Adrenal gland (tissue), 9 donors: ENCODE measurements at regions not wholly inside any gene's neighbourhood (a gene's known extent, or its start where the extent isn't known, plus 50 kb on each side); places are given as distances from the start of the nearest gene placed in this dataset.

ENCODE experiments used
- DNase-seq, 7 donors: peaks; one replicate each; pipeline ENCODE4 v3.0.0-alpha.2; 2019 to 2020
- H3K27ac ChIP-seq, 5 donors: fragments of 200-600 bp; sonication (generic) in 4 of 5; 1 replicate in 3 of 5; 2 replicates in 2 of 5; pipeline versions ENCODE4 v1.5.1 to v1.8.0; 2016 to 2020; ENCODE audit warnings: mild to moderate bottlenecking in 1 of 5
- H3K27me3 ChIP-seq: fragments of 200-600 bp; 2 replicates; pipeline ENCODE4 v1.8.0; 2021
- H3K36me3 ChIP-seq, 2 donors: fragments of 200-600 bp; replicated peaks in 1 of 2; 1 replicate in 1 of 2; 2 replicates in 1 of 2; pipeline versions ENCODE4 v1.5.1 to v1.8.0; 2018 to 2022
- H3K4me1 ChIP-seq, 2 donors: fragments of 200-600 bp; replicated peaks in 1 of 2; 1 replicate in 1 of 2; 2 replicates in 1 of 2; pipeline versions ENCODE4 v1.5.1 to v1.8.0; 2018 to 2021
- H3K4me3 ChIP-seq, 4 donors: fragments of 200-600 bp; sonication (generic) in 3 of 4; one replicate each; pipeline ENCODE4 v1.5.1; 2016 to 2018
- H3K9me3 ChIP-seq, 3 donors: fragments of 200-600 bp; sonication (generic) in 1 of 3; replicated peaks in 1 of 3; 1 replicate in 2 of 3; 2 replicates in 1 of 3; pipeline versions ENCODE4 v1.5.1 to v1.8.0; 2016 to 2021
- POLR2A ChIP-seq, 2 donors: fragments of 450-650 bp; IDR thresholded peaks; one replicate each; pipeline ENCODE4 v1.6.1; 2017; ENCODE audit warnings: antibody characterized with exemption in 2 of 2, mild to moderate bottlenecking in 2 of 2, moderate library complexity in 1 of 2
- WGBS, 4 donors: extraction: QIAGEN DNeasy Blood & Tissue Kit in 2 of 4; methylation state at CpG; one replicate each; pipeline versions ENCODE4 v1.1.5 to v1.1.7; 2013 to 2017; 5-methylcytosine and 5-hydroxymethylcytosine counted together
- intact Hi-C, 2 donors: fragments of 100-400 bp; cut with DNase I; formaldehyde crosslinking; loops; one replicate each; pipeline versions ENCODE4 v1.14.1 to v1.15.0; 2022 to 2023
- TF ChIP-seq, protein P1 (sequence below), 6 experiments: fragments of 450-650 bp in 4 of 6; fragments of 200-600 bp in 2 of 6; sonication (generic) in 1 of 6; IDR thresholded peaks; 1 replicate in 5 of 6; 2 replicates in 1 of 6; pipeline versions ENCODE4 v1.5.1 to v1.8.0; 2016 to 2021; ENCODE audit warnings: antibody characterized with exemption in 6 of 6, mild to moderate bottlenecking in 2 of 6, moderate library complexity in 1 of 6
- donor health status: healthy with polysubstance abuse.
- donor health status: Bipolar disorder and iron deficiency.
- donor health status: DM: yes; HTN: yes; CAD: no.
- donor health status: DM: no; HTN: no; CAD: no.
- donor health status: DM: no; HTN: no; CAD: no.

DNA sequence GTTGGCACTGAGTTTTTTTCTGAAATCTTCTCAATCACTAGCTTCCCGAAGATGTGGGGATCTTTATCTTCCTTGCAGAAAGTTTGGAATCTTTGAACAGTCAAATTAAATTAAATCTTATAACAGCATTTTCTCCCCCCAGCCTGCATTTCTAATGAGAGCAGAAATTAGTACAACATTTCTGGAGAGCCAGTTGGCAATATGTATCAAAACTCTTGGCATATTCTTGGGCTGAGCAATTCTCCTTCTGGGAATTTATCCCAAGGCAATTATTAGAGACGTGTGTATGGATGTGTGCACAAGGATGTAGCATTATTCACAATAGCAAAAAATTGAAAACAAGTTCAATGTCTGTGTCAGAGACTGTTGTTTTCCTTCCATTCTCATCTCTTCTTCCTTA, 159.5 kb downstream of the OLFM4 start:
- Histone ChIP-seq H3K27me3 (no peaks in the 10 kb centered on the region), H3K36me3 (no peaks in the 10 kb centered on the region), H3K27ac (no peak overlapping the region), H3K4me3 (no peak overlapping the region), H3K9me3 (peaks cover 0 to 7% (median 0%) of the 10 kb centered on the region in 3 donors), H3K4me1 (no peaks in the 10 kb centered on the region)
- TF ChIP-seq, protein P1, sequence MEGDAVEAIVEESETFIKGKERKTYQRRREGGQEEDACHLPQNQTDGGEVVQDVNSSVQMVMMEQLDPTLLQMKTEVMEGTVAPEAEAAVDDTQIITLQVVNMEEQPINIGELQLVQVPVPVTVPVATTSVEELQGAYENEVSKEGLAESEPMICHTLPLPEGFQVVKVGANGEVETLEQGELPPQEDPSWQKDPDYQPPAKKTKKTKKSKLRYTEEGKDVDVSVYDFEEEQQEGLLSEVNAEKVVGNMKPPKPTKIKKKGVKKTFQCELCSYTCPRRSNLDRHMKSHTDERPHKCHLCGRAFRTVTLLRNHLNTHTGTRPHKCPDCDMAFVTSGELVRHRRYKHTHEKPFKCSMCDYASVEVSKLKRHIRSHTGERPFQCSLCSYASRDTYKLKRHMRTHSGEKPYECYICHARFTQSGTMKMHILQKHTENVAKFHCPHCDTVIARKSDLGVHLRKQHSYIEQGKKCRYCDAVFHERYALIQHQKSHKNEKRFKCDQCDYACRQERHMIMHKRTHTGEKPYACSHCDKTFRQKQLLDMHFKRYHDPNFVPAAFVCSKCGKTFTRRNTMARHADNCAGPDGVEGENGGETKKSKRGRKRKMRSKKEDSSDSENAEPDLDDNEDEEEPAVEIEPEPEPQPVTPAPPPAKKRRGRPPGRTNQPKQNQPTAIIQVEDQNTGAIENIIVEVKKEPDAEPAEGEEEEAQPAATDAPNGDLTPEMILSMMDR (IDR thresholded peaks at IDR 0.05): no peak
- no peak for TF ChIP-seq POLR2A (IDR thresholded peaks at IDR 0.05)
- 46 to 58% (median 54%) methylated on average over 2 of the region's 2 CpGs for WGBS, 4 donors
- DNase-seq: no peak
- intact Hi-C loops: no loop called here

DNA sequence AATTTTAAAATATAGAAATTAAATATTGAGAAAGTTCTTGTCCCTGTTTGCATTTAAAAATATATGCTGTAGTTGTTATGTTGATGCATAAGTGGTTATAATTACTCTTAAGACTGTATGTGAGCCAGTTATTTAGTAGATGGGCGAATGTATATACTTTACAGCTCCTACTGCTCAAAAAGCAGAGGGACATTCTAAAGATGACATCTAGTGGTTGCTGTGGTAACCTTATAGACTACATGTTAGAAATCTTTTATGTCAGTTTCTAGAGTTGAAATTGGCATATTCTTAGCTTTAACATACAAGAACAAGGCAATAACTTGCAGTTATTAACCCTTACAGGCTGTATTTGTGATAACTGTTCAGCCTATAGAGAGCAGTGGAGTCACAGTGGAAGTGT, 160.5 kb downstream of the OLFM4 start:
- TF ChIP-seq POLR2A (IDR thresholded peaks at IDR 0.05): no peak
- TF ChIP-seq, protein P1 (IDR thresholded peaks at IDR 0.05): no peak
- WGBS, 4 donors: 48 to 56% (median 50%) methylated on average over 1 of the region's 1 CpG
- H3K9me3 ChIP-seq: peaks cover 0 to 7% (median 0%) of the 10 kb centered on the region in 3 donors
- H3K27me3 ChIP-seq: no peaks in the 10 kb centered on the region
- H3K4me3 ChIP-seq: no peak overlapping the region
- H3K27ac ChIP-seq: no peak overlapping the region
- intact Hi-C loops: no loop called here
- H3K4me1 ChIP-seq: no peaks in the 10 kb centered on the region
- H3K36me3 ChIP-seq: no peaks in the 10 kb centered on the region
- DNase-seq: no peak

DNA sequence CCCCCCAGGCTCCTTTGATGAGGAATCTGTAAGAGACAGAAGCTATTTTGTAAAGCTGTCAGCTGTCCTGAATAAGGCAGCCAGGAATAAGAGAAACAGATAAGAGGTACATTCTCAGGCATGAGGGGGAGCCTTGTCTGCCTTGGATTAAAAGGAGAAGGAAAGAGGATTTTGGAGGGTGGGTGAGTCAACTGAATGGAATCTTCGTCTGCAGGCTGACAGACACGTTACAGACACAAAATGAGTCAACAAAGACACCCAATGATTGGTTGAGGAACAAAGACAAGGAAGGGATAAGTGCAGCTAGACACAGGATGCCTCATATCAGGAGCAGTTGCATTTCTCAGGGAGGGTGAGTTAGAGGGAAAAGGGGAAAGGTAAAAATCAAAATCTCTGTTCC, 162.5 kb downstream of the OLFM4 start:
- TF ChIP-seq, protein P1 (IDR thresholded peaks at IDR 0.05): no peak
- TF ChIP-seq POLR2A (IDR thresholded peaks at IDR 0.05): no peak
- 4 to 19% (median 8%) methylated on average over 2 of the region's 2 CpGs for WGBS, 4 donors
- intact Hi-C loops: no loop called here
- Histone ChIP-seq H3K4me1 (no peaks in the 10 kb centered on the region), H3K27ac (no peak overlapping the region), H3K9me3 (peaks cover 0 to 4% (median 0%) of the 10 kb centered on the region in 3 donors), H3K36me3 (no peaks in the 10 kb centered on the region), H3K4me3 (no peak overlapping the region), H3K27me3 (no peaks in the 10 kb centered on the region)
- no peak for DNase-seq

DNA sequence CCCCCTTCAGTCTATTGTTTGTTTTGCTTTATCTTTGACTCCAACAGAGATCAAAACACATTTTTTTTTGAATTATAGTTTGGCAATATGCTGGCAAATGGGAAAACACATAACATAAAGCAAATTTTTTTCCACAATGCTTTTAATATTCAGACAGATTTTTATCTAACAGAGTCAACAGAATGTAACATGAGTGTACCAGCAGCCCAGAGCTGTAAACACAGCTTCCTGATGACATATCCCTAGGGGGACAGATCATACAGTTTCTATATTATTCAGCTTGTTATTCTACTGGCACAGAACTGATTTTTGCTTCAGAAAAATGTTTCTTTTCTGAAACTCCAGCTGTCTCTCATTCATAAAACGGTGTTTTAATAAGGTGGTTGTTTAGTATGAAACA, 168.8 kb downstream of the OLFM4 start:
- DNase-seq: no peak
- Histone ChIP-seq H3K27ac (no peak overlapping the region), H3K4me3 (no peak overlapping the region), H3K9me3 (no peaks in the 10 kb centered on the region), H3K27me3 (peaks cover 22% of the 10 kb centered on the region), H3K4me1 (no peaks in the 10 kb centered on the region), H3K36me3 (no peaks in the 10 kb centered on the region)
- TF ChIP-seq POLR2A (IDR thresholded peaks at IDR 0.05): no peak
- TF ChIP-seq, protein P1 (IDR thresholded peaks at IDR 0.05): no peak
- intact Hi-C loops: no loop called here
- WGBS, 4 donors: 49 to 66% (median 58%) methylated on average over 1 of the region's 1 CpG
